ENCODE measurements at regions not wholly inside any gene's neighbourhood (a gene's known extent, or its start where the extent isn't known, plus 50 kb on each side); places are given as distances from the start of the nearest gene placed in this dataset.

GRCh38 chr2:219714681-219715400, 87.4 kb downstream of the SLC4A3 start:
- POLR2A ChIA-PET = no interaction called here
- Histone ChIP-seq H3K27me3 (ENCODE audit: control insufficient read depth in 2 of 2, insufficient read depth in 2 of 2, low read length in 2 of 2) (peaks cover 0 to 4% of the 10 kb centered on the region in 2 experiments; a peak in 3 of 5 replicates), H3K27ac (ENCODE audit: extremely low read depth, low read depth, low read length) (no peak overlapping the region), H3K9me3 (replicated peaks; ENCODE audit: control insufficient read depth, insufficient read depth, low read depth, low read length) (no peaks in the 10 kb centered on the region), H3K9ac (ENCODE audit: insufficient read depth in 1 of 2, low read depth in 2 of 2, low read length in 2 of 2) (no peak overlapping the region), H3K36me3 (ENCODE audit: control insufficient read depth, insufficient read depth, low read length) (no peaks in the 10 kb centered on the region), H4K20me1 (replicated peaks; ENCODE audit: control insufficient read depth, insufficient read depth, low read length) (no peaks in the 10 kb centered on the region), H2AFZ (ENCODE audit: low read depth, low read length) (no peak overlapping the region), H3K9me1 (ENCODE audit: control insufficient read depth, insufficient read depth, low read length) (no peaks in the 10 kb centered on the region), H3K79me2 (ENCODE audit: control insufficient read depth, insufficient read depth, low read length) (no peaks in the 10 kb centered on the region), H3K4me3 (no peak overlapping the region), H3K4me1 (replicated peaks in 1 of 2; ENCODE audit: control insufficient read depth in 2 of 2, insufficient read depth in 2 of 2, low read length in 2 of 2) (no peaks in the 10 kb centered on the region), H3K4me2 (ENCODE audit: insufficient read depth, low read length) (no peak overlapping the region)
- intact Hi-C loops (cut with micrococcal nuclease) (no loop called here), in situ Hi-C loops (cut with MboI) (no loop called here)
- CTCF ChIA-PET (ENCODE audit: low intra/inter-chr PET ratio) = no interaction called here
- 0% methylated on average over 1 of the region's 1 CpG for WGBS (ENCODE audit: insufficient coverage, low coverage, missing lambda C conversion rate)
- FAIRE-seq (no peak), ATAC-seq (no peak), DNase-seq (ENCODE audit: extremely low read depth in 1 of 4, low spot score in 3 of 4) (no peak)
- BruUV-seq (replicated peaks) = no TSS peak
- TF ChIP-seq ZNF311 (CRISPR knock-in tag; IDR thresholded peaks at IDR 0.05) = no peak
- no peak for TF ChIP-seq ZNF384 (IDR thresholded peaks at IDR 0.05; ENCODE audit: low read depth, low read length)
- TF ChIP-seq ZNF444 (CRISPR knock-in tag; IDR thresholded peaks at IDR 0.05) = no peak
- TF ChIP-seq CUX1 (CRISPR knock-in tag; IDR thresholded peaks at IDR 0.05) = no peak
- TF ChIP-seq TAF15 (IDR thresholded peaks at IDR 0.05; ENCODE audit: low read depth, low read length) = no peak
- no peak for TF ChIP-seq SFPQ (IDR thresholded peaks at IDR 0.05; ENCODE audit: low read depth, low read length)
- no peak for TF ChIP-seq CREB3L1 (IDR thresholded peaks at IDR 0.05; ENCODE audit: borderline replicate concordance, low read depth)
- no peak for TF ChIP-seq E2F8 (IDR thresholded peaks at IDR 0.05; ENCODE audit: low read depth, partially characterized antibody)
- TF ChIP-seq ETS2 (tag; IDR thresholded peaks at IDR 0.05; ENCODE audit: borderline replicate concordance, poor library complexity, severe bottlenecking) = no peak

Measured in K562 (cell line).